GM12875 (cell line): ENCODE measurements at regions not wholly inside any gene's neighbourhood (a gene's known extent, or its start where the extent isn't known, plus 50 kb on each side); places are given as distances from the start of the nearest gene placed in this dataset.

Source experiments
- H3K4me3 ChIP-seq: one replicate; pipeline ENCODE4 v1.5.1; 2011; ENCODE audit warnings: low read depth, low read length, control low read depth
- TF ChIP-seq, protein P1 (sequence below): IDR thresholded peaks from 2 replicates; pipeline ENCODE4 v1.5.1; 2011; ENCODE audit warnings: low read depth, mild to moderate bottlenecking, control low read depth, inconsistent platforms, low read length, moderate library complexity, borderline replicate concordance; ENCODE audit not compliant: insufficient read depth

DNA sequence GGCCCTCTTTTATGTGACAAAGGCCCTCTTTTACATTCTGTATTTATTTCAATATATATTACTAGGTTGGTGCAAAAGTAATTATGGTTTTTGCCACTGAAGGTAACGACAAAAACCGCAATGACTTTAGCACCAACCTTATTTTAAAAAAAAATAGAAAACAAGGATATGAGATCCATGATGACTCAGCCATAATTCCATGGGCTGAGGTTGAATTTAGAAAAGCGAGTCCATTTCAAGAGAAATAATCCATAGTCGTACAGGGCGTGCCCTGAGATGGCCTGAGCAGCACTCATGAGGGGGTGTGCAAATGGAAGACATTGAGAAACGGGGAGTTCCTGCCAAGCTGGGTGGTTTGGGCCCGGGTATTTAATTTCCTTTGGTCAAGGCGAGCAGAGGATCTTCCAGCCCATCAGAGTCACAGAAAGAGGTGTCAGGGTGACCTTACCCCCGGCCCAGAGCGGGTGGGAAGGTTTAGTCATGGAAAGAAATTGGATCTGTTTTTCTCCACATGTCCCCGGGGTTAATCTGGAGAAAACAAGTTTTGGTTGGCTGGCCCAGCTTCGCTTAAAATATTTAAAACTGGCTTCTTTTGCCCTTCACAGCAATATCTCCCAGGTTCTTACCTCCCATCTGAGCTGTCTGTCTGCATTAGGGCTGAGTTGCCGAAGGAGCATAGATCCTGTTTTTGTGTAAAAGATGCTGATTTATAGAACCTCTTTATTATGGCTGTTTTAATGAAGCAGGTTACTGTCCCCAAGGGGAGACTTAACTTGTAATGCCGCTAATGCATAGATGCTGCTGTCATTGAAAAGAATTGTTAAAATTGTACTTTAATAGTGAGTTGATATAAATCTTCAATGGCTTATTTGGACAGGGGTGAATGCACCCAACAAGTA is 255.6 kb downstream of the PREX1 start:
- TF ChIP-seq, protein P1, sequence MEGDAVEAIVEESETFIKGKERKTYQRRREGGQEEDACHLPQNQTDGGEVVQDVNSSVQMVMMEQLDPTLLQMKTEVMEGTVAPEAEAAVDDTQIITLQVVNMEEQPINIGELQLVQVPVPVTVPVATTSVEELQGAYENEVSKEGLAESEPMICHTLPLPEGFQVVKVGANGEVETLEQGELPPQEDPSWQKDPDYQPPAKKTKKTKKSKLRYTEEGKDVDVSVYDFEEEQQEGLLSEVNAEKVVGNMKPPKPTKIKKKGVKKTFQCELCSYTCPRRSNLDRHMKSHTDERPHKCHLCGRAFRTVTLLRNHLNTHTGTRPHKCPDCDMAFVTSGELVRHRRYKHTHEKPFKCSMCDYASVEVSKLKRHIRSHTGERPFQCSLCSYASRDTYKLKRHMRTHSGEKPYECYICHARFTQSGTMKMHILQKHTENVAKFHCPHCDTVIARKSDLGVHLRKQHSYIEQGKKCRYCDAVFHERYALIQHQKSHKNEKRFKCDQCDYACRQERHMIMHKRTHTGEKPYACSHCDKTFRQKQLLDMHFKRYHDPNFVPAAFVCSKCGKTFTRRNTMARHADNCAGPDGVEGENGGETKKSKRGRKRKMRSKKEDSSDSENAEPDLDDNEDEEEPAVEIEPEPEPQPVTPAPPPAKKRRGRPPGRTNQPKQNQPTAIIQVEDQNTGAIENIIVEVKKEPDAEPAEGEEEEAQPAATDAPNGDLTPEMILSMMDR, result no peak
- no peak overlapping the region for H3K4me3 ChIP-seq

DNA sequence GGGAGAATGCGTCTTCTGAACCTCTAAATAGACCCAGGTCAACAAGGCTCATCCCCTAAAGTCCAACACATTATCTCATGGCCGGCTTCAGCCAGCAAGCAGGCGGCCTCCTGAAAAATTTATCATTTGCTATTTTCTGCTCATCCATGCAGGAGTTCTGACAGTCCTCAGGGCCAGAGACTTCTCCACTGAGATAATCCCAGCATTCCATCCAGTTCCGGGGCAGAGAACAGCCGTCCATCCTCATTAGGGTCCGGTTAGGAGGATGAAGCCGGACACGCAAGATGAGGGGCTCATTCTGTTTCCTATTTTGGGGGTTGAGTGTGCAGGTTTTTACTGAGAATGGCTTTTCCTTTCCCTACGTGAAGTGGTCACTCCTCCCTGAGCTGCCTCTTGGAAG is 258.1 kb downstream of the PREX1 start:
- H3K4me3 ChIP-seq, result no peak overlapping the region
- TF ChIP-seq, protein P1, result no peak

DNA sequence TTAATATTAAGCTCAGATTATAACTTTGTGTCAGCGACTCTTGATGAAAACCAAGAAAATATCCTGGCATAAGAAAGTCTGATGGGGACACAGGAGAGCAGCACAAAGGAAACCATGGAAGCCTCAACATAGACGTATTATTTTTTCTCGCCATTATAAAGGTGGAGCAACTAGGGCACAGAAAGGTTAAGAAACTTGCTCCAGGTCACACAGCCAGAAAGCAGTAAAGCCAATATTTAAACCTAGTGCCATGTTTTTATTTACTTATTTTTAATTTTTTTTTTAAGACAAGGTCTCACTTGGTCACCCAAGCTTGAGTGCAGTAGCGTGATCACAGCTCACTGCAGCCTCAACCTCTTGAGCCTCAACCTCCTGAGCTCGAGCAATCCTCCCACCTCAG is 259.3 kb downstream of the PREX1 start:
- H3K4me3 ChIP-seq, result no peak overlapping the region
- TF ChIP-seq, protein P1, result no peak

DNA sequence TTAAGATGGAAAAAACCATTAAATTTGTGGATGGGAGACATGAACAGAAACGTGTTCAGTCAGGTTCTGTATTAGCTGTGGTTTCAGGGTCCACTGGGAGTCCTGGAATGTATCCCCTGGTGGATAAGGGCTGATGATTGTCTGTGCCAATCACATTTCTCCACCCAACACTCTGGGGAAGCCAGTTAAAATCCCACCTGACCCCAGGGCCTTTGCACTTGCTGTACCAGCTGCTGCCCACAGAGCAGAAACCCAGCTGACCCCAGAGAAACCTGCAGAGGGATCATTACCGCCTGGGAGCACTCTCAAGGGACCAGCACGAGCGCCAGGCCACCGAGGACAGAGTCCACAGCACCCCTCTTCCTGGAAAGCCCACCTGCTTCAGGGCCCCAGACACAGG is 260.7 kb downstream of the PREX1 start:
- TF ChIP-seq, protein P1, result no peak
- H3K4me3 ChIP-seq, result no peak overlapping the region

DNA sequence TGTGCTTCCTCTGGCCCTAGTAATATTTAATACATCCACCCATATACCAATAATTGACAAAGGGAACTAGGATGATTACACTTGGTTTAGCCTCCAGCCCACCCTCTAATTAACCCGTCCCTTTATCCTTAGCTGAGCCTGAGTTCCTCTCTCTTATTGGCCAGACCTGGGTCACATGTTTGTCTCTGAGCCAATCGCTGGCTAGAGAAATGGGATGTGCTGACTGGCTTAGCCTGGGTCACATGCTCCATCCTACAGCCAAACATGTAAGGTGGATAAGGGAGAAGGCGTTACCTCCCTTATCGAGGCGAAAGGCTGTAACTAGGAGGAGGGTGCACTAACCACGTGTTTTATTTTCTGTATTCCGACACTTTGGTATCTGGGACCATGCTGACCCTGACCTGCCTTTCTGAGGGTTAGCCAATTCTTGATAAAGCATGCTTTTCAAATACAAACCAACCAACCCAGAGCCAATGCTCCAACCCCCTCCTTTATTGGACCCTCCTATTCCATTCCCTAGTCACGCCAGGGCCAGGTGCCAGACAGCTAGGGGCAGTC is 262.7 kb downstream of the PREX1 start:
- no peak overlapping the region for H3K4me3 ChIP-seq
- TF ChIP-seq, protein P1, result no peak

DNA sequence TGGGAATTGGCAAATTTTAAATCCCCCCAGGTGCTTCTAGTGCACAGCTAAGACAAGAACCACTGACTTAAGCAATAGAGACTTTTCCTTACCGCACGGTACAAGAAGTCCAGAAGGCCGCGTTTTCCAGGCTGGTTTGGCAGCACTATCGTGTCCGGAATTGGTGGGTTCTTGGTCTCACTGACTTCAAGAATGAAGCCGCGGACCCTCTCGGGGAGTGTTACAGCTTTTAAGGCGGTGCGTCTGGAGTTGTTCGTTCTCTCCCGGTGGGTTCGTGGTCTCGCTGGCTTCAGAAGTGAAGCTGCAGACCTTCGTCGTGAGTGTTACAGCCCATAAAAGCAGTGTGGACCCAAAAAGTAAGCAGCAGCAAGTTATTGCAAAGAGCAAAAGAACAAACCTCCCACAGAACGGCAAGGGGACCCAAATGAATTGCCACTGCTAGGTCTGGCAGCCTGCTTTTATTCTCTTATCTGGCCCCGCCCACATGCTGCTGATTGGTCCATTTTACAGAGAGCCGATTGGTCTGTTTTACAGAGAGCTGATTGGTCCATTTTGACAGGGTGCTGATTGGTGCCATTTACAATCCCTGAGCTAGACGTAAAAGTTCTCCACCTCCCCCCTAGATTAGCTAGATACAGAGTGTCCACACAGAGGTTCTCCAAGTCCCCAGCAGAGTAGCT is 264.5 kb downstream of the PREX1 start:
- H3K4me3 ChIP-seq, result no peak overlapping the region
- TF ChIP-seq, protein P1, result no peak

DNA sequence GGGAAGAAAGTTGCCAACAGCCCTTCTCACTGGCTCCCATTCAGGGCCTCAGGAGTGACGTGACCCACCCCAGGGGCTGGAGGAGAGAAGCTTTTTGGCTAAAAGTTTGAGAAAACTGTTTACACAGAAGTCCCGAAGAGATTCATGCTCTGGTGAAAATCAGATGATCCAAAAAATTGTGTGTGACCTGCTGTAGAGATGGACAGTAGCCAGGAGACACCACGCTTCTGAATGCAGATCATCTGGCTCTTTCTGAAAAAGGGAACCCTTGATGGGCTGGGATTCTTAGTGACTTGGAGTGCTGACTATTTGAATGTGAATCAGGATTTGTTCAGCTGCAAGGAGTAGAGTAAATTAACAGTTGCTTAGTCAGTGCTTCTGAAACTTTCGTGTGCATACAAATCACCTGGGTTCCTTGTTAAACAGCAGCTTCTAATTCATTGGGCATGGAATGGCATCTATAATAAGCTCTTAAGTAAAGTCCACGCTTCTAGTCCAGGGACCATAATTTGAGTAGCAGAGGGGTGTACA is 265.1 kb downstream of the PREX1 start:
- TF ChIP-seq, protein P1, result no peak
- no peak overlapping the region for H3K4me3 ChIP-seq
